DND-41 (cell line): ENCODE measurements at regions not wholly inside any gene's neighbourhood (a gene's known extent, or its start where the extent isn't known, plus 50 kb on each side); places are given as distances from the start of the nearest gene placed in this dataset.

Experiments
- ATAC-seq: fragments of 200-7000 bp; cut with Tn5 transposase; 3 replicates; pipeline ENCODE4 v1.9.1; 2021; ENCODE audit warnings: low read depth; ENCODE audit not compliant: insufficient read depth
- DNase-seq: peaks from one replicate; pipeline ENCODE4 v3.0.0-alpha.2; 2020
- H2AFZ ChIP-seq: 2 replicates; pipeline ENCODE4 v1.6.0; 2012; ENCODE audit warnings: low read depth, low read length
- H3K27ac ChIP-seq: 2 replicates; pipeline ENCODE4 v1.5.1; 2012; ENCODE audit warnings: low read length, inconsistent platforms
- H3K27me3 ChIP-seq: fragments of 200-600 bp; sonication (generic); 2 replicates; pipeline ENCODE4 v1.6.0; 2012; ENCODE audit warnings: low read length, mild to moderate bottlenecking, inconsistent platforms; ENCODE audit not compliant: insufficient read depth, poor library complexity
- H3K36me3 ChIP-seq: 2 replicates; pipeline ENCODE4 v1.5.1; 2012; ENCODE audit warnings: low read length, inconsistent platforms; ENCODE audit not compliant: insufficient read depth
- H3K4me1 ChIP-seq: 2 replicates; pipeline ENCODE4 v1.5.1; 2012; ENCODE audit warnings: mild to moderate bottlenecking, low read length; ENCODE audit not compliant: insufficient read depth
- H3K4me2 ChIP-seq: 2 replicates; pipeline ENCODE4 v1.6.0; 2012; ENCODE audit warnings: mild to moderate bottlenecking, moderate library complexity, low read length, inconsistent platforms; ENCODE audit not compliant: insufficient read depth
- H3K4me3 ChIP-seq, 2 experiments: fragments of 200-600 bp in 1 of 2; shearing (Covaris generic) in 1 of 2; 2 replicates each; pipeline ENCODE4 v1.5.1; 2012 to 2016; ENCODE audit warnings: inconsistent platforms in 2 of 2, low read length in 2 of 2, mild to moderate bottlenecking in 2 of 2, low read depth in 1 of 2, moderate library complexity in 1 of 2
- H3K79me2 ChIP-seq: 2 replicates; pipeline ENCODE4 v1.6.0; 2012; ENCODE audit warnings: low read length, inconsistent platforms; ENCODE audit not compliant: insufficient read depth
- H3K9ac ChIP-seq: 2 replicates; pipeline ENCODE4 v1.6.0; 2012; ENCODE audit warnings: low read depth, mild to moderate bottlenecking, inconsistent platforms, low read length, moderate library complexity
- H3K9me3 ChIP-seq: 2 replicates; pipeline ENCODE4 v1.5.1; 2012; ENCODE audit warnings: low read length, moderate library complexity, mild to moderate bottlenecking, inconsistent platforms; ENCODE audit not compliant: insufficient read depth, severe bottlenecking
- H4K20me1 ChIP-seq: 2 replicates; pipeline ENCODE4 v1.6.0; 2012; ENCODE audit warnings: low read length; ENCODE audit not compliant: insufficient read depth
- CTCF ChIP-seq: IDR thresholded peaks from 2 replicates; pipeline ENCODE4 v1.5.1; 2012; ENCODE audit warnings: borderline replicate concordance, low read length, moderate library complexity, mild to moderate bottlenecking; ENCODE audit not compliant: poor library complexity, severe bottlenecking; ENCODE audit errors: extremely low read depth
- EZH2 ChIP-seq: IDR thresholded peaks from 3 replicates; pipeline ENCODE4 v1.6.1; 2012; ENCODE audit warnings: borderline replicate concordance, low read depth, mild to moderate bottlenecking, moderate library complexity, low read length, inconsistent platforms; ENCODE audit not compliant: severe bottlenecking

DNA sequence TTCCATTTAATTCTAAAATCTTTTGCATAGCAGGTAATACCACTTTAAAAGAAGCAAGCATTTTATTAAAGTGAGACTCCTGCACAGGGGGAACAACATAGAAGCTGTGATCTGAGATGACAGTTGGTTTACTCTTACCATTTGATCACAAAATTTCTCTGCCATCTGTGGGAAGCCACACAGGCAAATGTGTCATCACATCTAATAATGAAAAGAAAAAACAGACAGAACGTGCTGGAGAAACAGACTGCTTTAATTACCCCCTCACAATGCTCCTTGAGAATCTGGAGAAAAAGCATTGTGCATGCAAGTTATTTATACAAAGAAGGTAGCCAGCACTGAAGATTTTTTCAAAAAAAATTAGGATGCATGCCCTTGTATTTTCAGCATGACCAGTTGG is 165.2 kb upstream of the PTER start:
- no peak for TF ChIP-seq EZH2
- no peak for TF ChIP-seq CTCF
- H3K27ac ChIP-seq: no peak overlapping the region
- no peak overlapping the region for H3K4me3 ChIP-seq
- ATAC-seq (no peak), DNase-seq (no peak)
- no peaks in the 10 kb centered on the region for H3K36me3 ChIP-seq
- H3K79me2 ChIP-seq: no peaks in the 10 kb centered on the region
- H4K20me1 ChIP-seq: no peaks in the 10 kb centered on the region
- no peaks in the 10 kb centered on the region for H3K27me3 ChIP-seq
- no peaks in the 10 kb centered on the region for H3K4me1 ChIP-seq
- H3K9ac ChIP-seq: no peak overlapping the region
- H3K9me3 ChIP-seq: no peaks in the 10 kb centered on the region
- H2AFZ ChIP-seq: no peak overlapping the region
- H3K4me2 ChIP-seq: no peak overlapping the region

DNA sequence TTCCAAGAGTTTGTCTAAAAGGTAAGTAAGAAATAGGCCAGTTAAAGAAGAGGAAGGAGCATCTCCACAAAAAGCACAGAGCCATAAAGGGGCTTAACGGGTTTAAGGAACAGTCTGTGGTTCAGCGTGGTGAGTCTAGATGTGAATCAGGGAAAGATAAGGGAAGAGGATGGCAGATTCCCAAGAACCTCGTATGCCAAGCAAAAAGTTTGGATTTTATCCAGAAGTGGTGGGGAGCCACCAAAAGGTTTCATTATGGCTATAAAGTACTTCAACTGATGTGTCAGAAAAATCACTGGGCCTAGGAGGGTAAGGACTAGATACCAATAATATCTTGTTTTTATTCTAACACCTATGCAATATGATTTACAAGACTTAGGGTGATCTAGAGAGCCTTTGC is 161.9 kb upstream of the PTER start:
- H3K4me1 ChIP-seq: no peaks in the 10 kb centered on the region
- no peak for TF ChIP-seq CTCF
- no peak for TF ChIP-seq EZH2
- no peaks in the 10 kb centered on the region for H3K79me2 ChIP-seq
- H3K36me3 ChIP-seq: no peaks in the 10 kb centered on the region
- H3K27ac ChIP-seq: no peak overlapping the region
- H4K20me1 ChIP-seq: no peaks in the 10 kb centered on the region
- ATAC-seq (no peak), DNase-seq (no peak)
- no peaks in the 10 kb centered on the region for H3K9me3 ChIP-seq
- H2AFZ ChIP-seq: no peak overlapping the region
- H3K27me3 ChIP-seq: no peaks in the 10 kb centered on the region
- H3K9ac ChIP-seq: no peak overlapping the region
- no peak overlapping the region for H3K4me2 ChIP-seq
- H3K4me3 ChIP-seq: no peak overlapping the region

GRCh38 chr10:16280595-16280994 is 156.2 kb upstream of the PTER start:
- no peaks in the 10 kb centered on the region for H3K79me2 ChIP-seq
- no peaks in the 10 kb centered on the region for H3K27me3 ChIP-seq
- H3K36me3 ChIP-seq: no peaks in the 10 kb centered on the region
- no peaks in the 10 kb centered on the region for H3K4me1 ChIP-seq
- TF ChIP-seq CTCF (no peak), EZH2 (no peak)
- no peak for ATAC-seq
- H2AFZ ChIP-seq: no peak overlapping the region
- H3K9ac ChIP-seq: no peak overlapping the region
- no peaks in the 10 kb centered on the region for H3K9me3 ChIP-seq
- DNase-seq: no peak
- no peak overlapping the region for H3K27ac ChIP-seq
- H3K4me3 ChIP-seq: no peak overlapping the region
- no peak overlapping the region for H3K4me2 ChIP-seq
- no peaks in the 10 kb centered on the region for H4K20me1 ChIP-seq

DNA sequence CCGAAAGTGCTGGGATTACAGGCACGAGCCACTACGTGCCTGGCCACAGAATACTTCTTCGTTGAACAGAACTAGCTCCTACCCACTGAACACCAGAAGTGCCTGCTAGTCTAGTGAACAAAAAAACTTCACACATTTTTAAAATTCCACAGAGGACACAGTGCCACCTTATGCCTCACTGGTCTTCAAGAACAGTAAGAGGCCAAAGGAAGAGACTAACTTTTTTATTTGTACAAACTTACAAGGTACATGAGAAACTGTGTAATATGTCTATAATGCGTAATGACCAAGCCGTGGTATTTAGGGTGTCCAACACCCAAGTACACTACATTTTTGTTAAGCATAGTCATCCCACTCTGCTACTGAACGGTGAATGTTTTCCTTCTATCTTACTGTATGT is 144.4 kb upstream of the PTER start:
- no peak overlapping the region for H3K4me3 ChIP-seq
- DNase-seq (no peak), ATAC-seq (no peak)
- no peak overlapping the region for H3K9ac ChIP-seq
- H3K27ac ChIP-seq: no peak overlapping the region
- no peaks in the 10 kb centered on the region for H4K20me1 ChIP-seq
- TF ChIP-seq EZH2: no peak
- no peak for TF ChIP-seq CTCF
- no peaks in the 10 kb centered on the region for H3K36me3 ChIP-seq
- no peaks in the 10 kb centered on the region for H3K79me2 ChIP-seq
- peaks cover 2% of the 10 kb centered on the region for H3K27me3 ChIP-seq
- no peak overlapping the region for H2AFZ ChIP-seq
- no peaks in the 10 kb centered on the region for H3K4me1 ChIP-seq
- H3K9me3 ChIP-seq: no peaks in the 10 kb centered on the region
- H3K4me2 ChIP-seq: no peak overlapping the region
